HG02981 (cell line): ENCODE measurements at regions not wholly inside any gene's neighbourhood (a gene's known extent, or its start where the extent isn't known, plus 50 kb on each side); places are given as distances from the start of the nearest gene placed in this dataset.

Source experiments
- ATAC-seq: cut with Tn5 transposase; IDR thresholded peaks from one replicate; pipeline ENCODE4 v1.9.1; 2021; ENCODE audit warnings: mild to moderate bottlenecking, moderate library complexity; ENCODE audit not compliant: unreplicated experiment

GRCh38 chr20:50284811-50285375 lies 94.3 kb downstream of the CEBPB start:
- ATAC-seq, result no peak

- no peak for ATAC-seq
Observed at GRCh38 chr20:50285376-50286173, 94.9 kb downstream of the CEBPB start.

- no peak for ATAC-seq
Observed at GRCh38 chr20:50286174-50286511, 95.5 kb downstream of the CEBPB start.

GRCh38 chr20:50286609-50287008 lies 96.0 kb downstream of the CEBPB start:
- no peak for ATAC-seq

- ATAC-seq, result no peak
Observed at GRCh38 chr20:50287512-50287911, 96.9 kb downstream of the CEBPB start.

GRCh38 chr20:50288128-50288623 lies 97.5 kb downstream of the CEBPB start:
- ATAC-seq, result no peak

GRCh38 chr20:50289581-50289980 lies 99.0 kb downstream of the CEBPB start:
- no peak for ATAC-seq

GRCh38 chr20:50290112-50290511 lies 99.5 kb downstream of the CEBPB start:
- ATAC-seq, result no peak

GRCh38 chr20:50290808-50291207 lies 100.2 kb downstream of the CEBPB start:
- ATAC-seq, result no peak

- no peak for ATAC-seq
Observed at GRCh38 chr20:50291254-50292078, 100.8 kb downstream of the CEBPB start.

- ATAC-seq, result no peak
Observed at GRCh38 chr20:50292079-50292590, 101.5 kb downstream of the CEBPB start.

GRCh38 chr20:50292591-50293283 lies 102.1 kb downstream of the CEBPB start:
- no peak for ATAC-seq

- no peak for ATAC-seq
Observed at GRCh38 chr20:50293284-50294139, 102.9 kb downstream of the CEBPB start.

- ATAC-seq, result no peak
Observed at GRCh38 chr20:50294164-50295088, 103.8 kb downstream of the CEBPB start.

GRCh38 chr20:50295345-50295744 lies 104.7 kb downstream of the CEBPB start:
- no peak for ATAC-seq

GRCh38 chr20:50295762-50296449 lies 105.3 kb downstream of the CEBPB start:
- ATAC-seq, result no peak

- ATAC-seq, result no peak
Observed at GRCh38 chr20:50296450-50297375, 106.1 kb downstream of the CEBPB start.
